GM23248 (cell line): ENCODE measurements at regions not wholly inside any gene's neighbourhood (a gene's known extent, or its start where the extent isn't known, plus 50 kb on each side); places are given as distances from the start of the nearest gene placed in this dataset.

Experiments used
- EZH2 ChIP-seq: fragments of 200-600 bp; sonication (generic); IDR thresholded peaks from 2 replicates; pipeline ENCODE4 v1.6.1; 2018; ENCODE audit warnings: antibody characterized with exemption, mild to moderate bottlenecking; ENCODE audit not compliant: insufficient read depth, poor library complexity, severe bottlenecking
- EZH2phosphoT487 ChIP-seq: fragments of 200-600 bp; sonication (generic); IDR thresholded peaks from 2 replicates; pipeline ENCODE4 v1.6.1; 2018; ENCODE audit warnings: antibody characterized with exemption, moderate library complexity, mild to moderate bottlenecking, low read depth; ENCODE audit not compliant: insufficient read depth

- no peak for TF ChIP-seq EZH2
- no peak for TF ChIP-seq EZH2phosphoT487
Measured at GRCh38 chr6:47890326-47890875, 108.6 kb downstream of the OPN5 start.
